Left cardiac atrium (tissue), 4 donors: ENCODE measurements at regions not wholly inside any gene's neighbourhood (a gene's known extent, or its start where the extent isn't known, plus 50 kb on each side); places are given as distances from the start of the nearest gene placed in this dataset.
"Not testable (repeated sequence)": the region's sequence is repeated elsewhere in the genome, so short reads cannot be mapped to it uniquely, and the experiment has no call there.

Experiments used
- ATAC-seq, 2 donors: fragments of 200-7000 bp; cut with Tn5 transposase; one replicate each; pipeline ENCODE4 v1.9.1; 2020; ENCODE audit warnings: mild to moderate bottlenecking in 2 of 2, moderate library complexity in 2 of 2
- DNase-seq: peaks from one replicate; pipeline ENCODE4 v3.0.0-alpha.2; 2020
- intact Hi-C, 2 donors: fragments of 100-400 bp; cut with DNase I; formaldehyde crosslinking; loops; one replicate each; pipeline versions ENCODE4 v1.14.1 to v1.15.1; 2022 to 2023
- donor health status: DM: no; HTN: yes; CAD: no.
- donor health status: DM: no; HTN: yes; CAD: no; lungs with severe emphysema.
- donor health status: DM: yes; HTN: yes; CAD: no.
- donor health status: Dilated cardiomyopathy.

GRCh38 chr7:119916501-119916900 lies 356.5 kb upstream of the KCND2 start:
- ATAC-seq (no peak), DNase-seq (no peak)
- intact Hi-C loops = no loop called here

- intact Hi-C loops = no loop called here
- no peak for ATAC-seq
- no peak for DNase-seq
These were observed 354.8 kb upstream of the KCND2 start for GRCh38 chr7:119918185-119918584.

GRCh38 chr7:119919986-119920385 lies 353.0 kb upstream of the KCND2 start:
- intact Hi-C loops = no loop called here
- no peak for DNase-seq
- no peak for ATAC-seq

GRCh38 chr7:119925581-119926289 lies 347.2 kb upstream of the KCND2 start:
- intact Hi-C loops = no loop called here
- no peak for ATAC-seq
- no peak for DNase-seq

GRCh38 chr7:119929891-119930290 lies 343.1 kb upstream of the KCND2 start:
- intact Hi-C loops = loop anchor here in 1 of 2 donors (10.0 kb wide), 1 partner anchor 345 kb away; the partner anchor contains the start of gene KCND2
- DNase-seq (no peak), ATAC-seq (no peak)

- no peak for DNase-seq
- intact Hi-C loops = loop anchor here in 1 of 2 donors (10.0 kb wide), 1 partner anchor 343 kb away; the partner anchor contains the start of gene KCND2
- no peak for ATAC-seq
These were observed 341.6 kb upstream of the KCND2 start for GRCh38 chr7:119931230-119931824.

GRCh38 chr7:119935418-119936025 lies 337.5 kb upstream of the KCND2 start:
- intact Hi-C loops = loop anchor here in 1 of 2 donors (10.0 kb wide), 1 partner anchor 339 kb away; the partner anchor contains the start of gene KCND2
- ATAC-seq = no peak

GRCh38 chr7:119936836-119937235 lies 336.1 kb upstream of the KCND2 start:
- intact Hi-C loops = loop anchor here in 1 of 2 donors (10.0 kb wide), 1 partner anchor 338 kb away; the partner anchor contains the start of gene KCND2
- ATAC-seq (no peak), DNase-seq (no peak)

More at GRCh38 chr7:119935418-119936025, 337.5 kb upstream of the KCND2 start:
- DNase-seq = no peak

- intact Hi-C loops = loop anchor here in 1 of 2 donors (10.0 kb wide), 1 partner anchor 337 kb away; the partner anchor contains the start of gene KCND2
- ATAC-seq (no peak), DNase-seq (no peak)
These were observed 335.2 kb upstream of the KCND2 start for GRCh38 chr7:119937745-119938144.

- intact Hi-C loops = no loop called here
- ATAC-seq (no peak), DNase-seq (no peak)
These were observed 328.9 kb upstream of the KCND2 start for GRCh38 chr7:119943942-119944600.

- intact Hi-C loops = no loop called here
- no peak for ATAC-seq
- no peak for DNase-seq
These were observed 328.4 kb upstream of the KCND2 start for GRCh38 chr7:119944601-119944972.

- DNase-seq (no peak), ATAC-seq (no peak)
- intact Hi-C loops = no loop called here
These were observed 327.2 kb upstream of the KCND2 start for GRCh38 chr7:119945822-119946221.

- DNase-seq (no peak), ATAC-seq (no peak)
- intact Hi-C loops = no loop called here
These were observed 323.9 kb upstream of the KCND2 start for GRCh38 chr7:119949053-119949452.

- intact Hi-C loops, DNase-seq: not testable (repeated sequence)
These were observed 322.5 kb upstream of the KCND2 start for GRCh38 chr7:119950390-119951041.

GRCh38 chr7:119951614-119952013 lies 321.4 kb upstream of the KCND2 start:
- intact Hi-C loops, DNase-seq, ATAC-seq: not testable (repeated sequence)

More at GRCh38 chr7:119950390-119951041, 322.5 kb upstream of the KCND2 start:
- ATAC-seq = not testable (repeated sequence)

- intact Hi-C loops = no loop called here
- no peak for ATAC-seq
- DNase-seq = no peak
These were observed 315.6 kb upstream of the KCND2 start for GRCh38 chr7:119957335-119957734.

GRCh38 chr7:119959811-119960210 lies 313.2 kb upstream of the KCND2 start:
- DNase-seq (no peak), ATAC-seq (no peak)
- intact Hi-C loops = no loop called here

- DNase-seq (no peak), ATAC-seq (no peak)
- intact Hi-C loops = no loop called here
These were observed 309.3 kb upstream of the KCND2 start for GRCh38 chr7:119963654-119964053.

- ATAC-seq (no peak), DNase-seq (no peak)
- intact Hi-C loops = no loop called here
These were observed 308.9 kb upstream of the KCND2 start for GRCh38 chr7:119964065-119964464.
